H9 (cell line): ENCODE measurements at regions not wholly inside any gene's neighbourhood (a gene's known extent, or its start where the extent isn't known, plus 50 kb on each side); places are given as distances from the start of the nearest gene placed in this dataset.

Experiments used
- DNase-seq: peaks from one replicate; pipeline ENCODE4 v3.0.0-alpha.2; 2017
- H2AFZ ChIP-seq: one replicate; pipeline ENCODE4 v1.6.1; 2013; ENCODE audit warnings: mild to moderate bottlenecking, low read length, control low read depth, moderate library complexity
- H2AK5ac ChIP-seq: 2 replicates; pipeline ENCODE4 v1.6.1; 2013; ENCODE audit warnings: low read length, control low read depth, mixed read lengths; ENCODE audit not compliant: insufficient read length
- H2BK120ac ChIP-seq: one replicate; pipeline ENCODE4 v1.6.1; 2013; ENCODE audit warnings: low read depth, mild to moderate bottlenecking, low read length, control low read depth, inconsistent platforms; ENCODE audit not compliant: poor library complexity, severe bottlenecking
- H2BK12ac ChIP-seq: 2 replicates; pipeline ENCODE4 v1.6.1; 2013; ENCODE audit warnings: low read length, control low read depth, mixed read lengths, low read depth; ENCODE audit not compliant: insufficient read length
- H2BK15ac ChIP-seq: 2 replicates; pipeline ENCODE4 v1.6.1; 2013; ENCODE audit warnings: low read depth, low read length, control low read depth
- H2BK20ac ChIP-seq: one replicate; pipeline ENCODE4 v1.6.1; 2013; ENCODE audit warnings: low read depth, mild to moderate bottlenecking, low read length, control low read depth, inconsistent platforms; ENCODE audit not compliant: poor library complexity, severe bottlenecking
- H2BK5ac ChIP-seq: 2 replicates; pipeline ENCODE4 v1.6.1; 2013; ENCODE audit warnings: low read length, control low read depth, mixed read lengths; ENCODE audit not compliant: insufficient read length
- H3K14ac ChIP-seq: 2 replicates; pipeline ENCODE4 v1.6.1; 2013; ENCODE audit warnings: low read length, control low read depth; ENCODE audit not compliant: insufficient read depth
- H3K18ac ChIP-seq: 2 replicates; pipeline ENCODE4 v1.6.1; 2013; ENCODE audit warnings: low read depth, mild to moderate bottlenecking, mixed read lengths, low read length, control low read depth; ENCODE audit not compliant: insufficient read length
- H3K23ac ChIP-seq: 2 replicates; pipeline ENCODE4 v1.6.1; 2013; ENCODE audit warnings: low read length, control low read depth, mixed read lengths, low read depth; ENCODE audit not compliant: insufficient read length
- H3K23me2 ChIP-seq: 2 replicates; pipeline ENCODE4 v1.6.1; 2013; ENCODE audit warnings: low read depth, mild to moderate bottlenecking, mixed read lengths, low read length, control low read depth; ENCODE audit not compliant: insufficient read length, poor library complexity, severe bottlenecking
- H3K27ac ChIP-seq: 2 replicates; pipeline ENCODE4 v1.5.1; 2013; ENCODE audit warnings: low read length, control low read depth, mixed read lengths, low read depth; ENCODE audit not compliant: insufficient read length
- H3K27me3 ChIP-seq: 2 replicates; pipeline ENCODE4 v1.6.1; 2013; ENCODE audit warnings: low read length, control low read depth, inconsistent platforms; ENCODE audit not compliant: insufficient read depth
- H3K4ac ChIP-seq: 2 replicates; pipeline ENCODE4 v1.6.1; 2013; ENCODE audit warnings: low read depth, mild to moderate bottlenecking, control low read depth, inconsistent platforms, low read length, moderate library complexity
- H3K4me1 ChIP-seq: 2 replicates; pipeline ENCODE4 v1.6.1; 2013; ENCODE audit warnings: low read length, control low read depth, inconsistent platforms; ENCODE audit not compliant: insufficient read depth
- H3K4me2 ChIP-seq: 2 replicates; pipeline ENCODE4 v1.6.1; 2013; ENCODE audit warnings: low read length, control low read depth, mixed read lengths; ENCODE audit not compliant: insufficient read length, insufficient read depth
- H3K56ac ChIP-seq: 2 replicates; pipeline ENCODE4 v1.6.1; 2013; ENCODE audit warnings: low read depth, mild to moderate bottlenecking, mixed read lengths, low read length, control low read depth; ENCODE audit not compliant: insufficient read length
- H3K79me1 ChIP-seq: 2 replicates; pipeline ENCODE4 v1.6.1; 2013; ENCODE audit warnings: low read depth, mild to moderate bottlenecking, moderate library complexity, low read length, control low read depth, inconsistent platforms; ENCODE audit not compliant: insufficient read depth, poor library complexity, severe bottlenecking
- H3K79me2 ChIP-seq: 2 replicates; pipeline ENCODE4 v1.6.1; 2013; ENCODE audit warnings: low read length, control low read depth, inconsistent platforms; ENCODE audit not compliant: insufficient read depth
- H3K9ac ChIP-seq: 2 replicates; pipeline ENCODE4 v1.6.1; 2013; ENCODE audit warnings: low read length, control low read depth, mixed read lengths; ENCODE audit not compliant: insufficient read length; ENCODE audit errors: extremely low read depth
- H3K9me3 ChIP-seq: one replicate; pipeline ENCODE4 v1.6.1; 2013; ENCODE audit warnings: low read depth, low read length, inconsistent platforms; ENCODE audit not compliant: control insufficient read depth
- H3T11ph ChIP-seq: one replicate; pipeline ENCODE4 v1.6.1; 2013; ENCODE audit warnings: mild to moderate bottlenecking, low read length, control low read depth, inconsistent platforms
- H4K20me1 ChIP-seq: one replicate; pipeline ENCODE4 v1.6.1; 2013; ENCODE audit not compliant: control insufficient read depth, insufficient read length, insufficient read depth
- H4K5ac ChIP-seq: 2 replicates; pipeline ENCODE4 v1.6.1; 2013; ENCODE audit warnings: low read depth, mild to moderate bottlenecking, mixed read lengths, low read length, control low read depth; ENCODE audit not compliant: insufficient read length
- H4K8ac ChIP-seq: replicated peaks from 2 replicates; pipeline ENCODE4 v1.6.1; 2013; ENCODE audit warnings: low read length, control low read depth, mixed read lengths, low read depth; ENCODE audit not compliant: insufficient read length
- H4K91ac ChIP-seq: 2 replicates; pipeline ENCODE4 v1.6.1; 2013; ENCODE audit warnings: low read depth, mild to moderate bottlenecking, moderate library complexity, mixed read lengths, low read length, control low read depth; ENCODE audit not compliant: insufficient read length
- H3K27ac Mint-ChIP-seq, 3 experiments: 2 replicates in 2 of 3; 3 replicates in 1 of 3; pipeline ENCODE4 v1.8.0; 2020 to 2021; ENCODE audit warnings: mixed read lengths in 3 of 3, mild to moderate bottlenecking in 1 of 3, moderate library complexity in 1 of 3
- H3K27me3 Mint-ChIP-seq: 2 replicates; pipeline ENCODE4 v1.8.0; 2021; ENCODE audit warnings: low read depth, mild to moderate bottlenecking, moderate library complexity, mixed read lengths
- H3K36me3 Mint-ChIP-seq, 3 experiments: 2 replicates in 2 of 3; 3 replicates in 1 of 3; pipeline ENCODE4 v1.8.0; 2020 to 2021; ENCODE audit warnings: low read depth in 3 of 3, mixed read lengths in 3 of 3; ENCODE audit not compliant: insufficient read depth in 1 of 3
- H3K4me1 Mint-ChIP-seq, 2 experiments: 2 replicates each; pipeline ENCODE4 v1.8.0; 2020; ENCODE audit warnings: mixed read lengths in 2 of 2
- H3K4me3 Mint-ChIP-seq, 2 experiments: 2 replicates in 1 of 2; 3 replicates in 1 of 2; pipeline ENCODE4 v1.8.0; 2020 to 2021; ENCODE audit warnings: mild to moderate bottlenecking in 2 of 2, mixed read lengths in 2 of 2, moderate library complexity in 1 of 2
- H3K9me3 Mint-ChIP-seq, 2 experiments: 2 replicates in 1 of 2; 3 replicates in 1 of 2; pipeline ENCODE4 v1.8.0; 2020; ENCODE audit warnings: mild to moderate bottlenecking in 2 of 2, mixed read lengths in 2 of 2, moderate library complexity in 1 of 2
- CTCF ChIP-seq: fragments of 200-600 bp; sonication (generic); conservative IDR thresholded peaks from 3 replicates; pipeline ENCODE4 v1.8.0; 2021; ENCODE audit warnings: antibody characterized with exemption, mild to moderate bottlenecking
- WGBS: extraction: QIAGEN DNeasy Blood & Tissue Kit; methylation state at CpG from one replicate; pipeline ENCODE4 v1.1.7; 2013; ENCODE audit warnings: missing lambda C conversion rate, low lambda C conversion rate, mixed read lengths; ENCODE audit not compliant: insufficient read length; ENCODE audit errors: extremely low coverage; 5-methylcytosine and 5-hydroxymethylcytosine counted together

GRCh38 chr12:92340441-92341064, 194.9 kb upstream of the BTG1 start:
- 0 out of 7 replicates have a peak, but pooled peaks cover 0 to 3% (median 0%) of the 10 kb centered on the region in 3 experiments for H3K36me3 Mint-ChIP-seq
- Histone ChIP-seq H4K91ac (no peak overlapping the region), H3K4ac (no peak overlapping the region), H3K79me1 (no peaks in the 10 kb centered on the region), H3K9ac (no peak overlapping the region), H2BK15ac (no peak overlapping the region), H3K18ac (no peak overlapping the region), H3K4me2 (no peak overlapping the region), H2AK5ac (no peak overlapping the region), H2BK20ac (no peak overlapping the region), H2AFZ (no peak overlapping the region), H3T11ph (no peak overlapping the region), H3K27ac (no peak overlapping the region), H2BK120ac (no peak overlapping the region), H4K5ac (no peak overlapping the region), H2BK5ac (no peak overlapping the region), H3K56ac (no peak overlapping the region), H4K8ac (no peak overlapping the region), H3K9me3 (no peaks in the 10 kb centered on the region), H3K14ac (no peak overlapping the region), H3K27me3 (no peaks in the 10 kb centered on the region), H3K23ac (no peak overlapping the region), H4K20me1 (no peaks in the 10 kb centered on the region), H3K79me2 (no peaks in the 10 kb centered on the region), H2BK12ac (no peak overlapping the region), H3K4me1 (no peaks in the 10 kb centered on the region), H3K23me2 (no peaks in the 10 kb centered on the region)
- no peak overlapping the region for H3K27ac Mint-ChIP-seq
- DNase-seq, result no peak
- no peak overlapping the region for H3K4me3 Mint-ChIP-seq
- peaks cover 3 to 4% of the 10 kb centered on the region in 2 experiments; a peak in 3 of 4 replicates for H3K4me1 Mint-ChIP-seq
- no CpG with 5 or more reads among the region's 6 CpGs for WGBS
- H3K9me3 Mint-ChIP-seq, result peaks cover 5% of the 10 kb centered on the region in 2 experiments; a peak in 4 of 5 replicates
- H3K27me3 Mint-ChIP-seq, result no peaks in the 10 kb centered on the region
- TF ChIP-seq CTCF, result no peak
